Suppressor macrophage treated with lipopolysaccharide for 1 hour (primary cell): ENCODE measurements at regions not wholly inside any gene's neighbourhood (a gene's known extent, or its start where the extent isn't known, plus 50 kb on each side); places are given as distances from the start of the nearest gene placed in this dataset.
"Not testable (repeated sequence)": the region's sequence is repeated elsewhere in the genome, so short reads cannot be mapped to it uniquely, and the experiment has no call there.

Experiments used
- DNase-seq, 3 donors: peaks; one replicate each; pipeline ENCODE4 v3.0.0-alpha.2; 2020 to 2022

DNA sequence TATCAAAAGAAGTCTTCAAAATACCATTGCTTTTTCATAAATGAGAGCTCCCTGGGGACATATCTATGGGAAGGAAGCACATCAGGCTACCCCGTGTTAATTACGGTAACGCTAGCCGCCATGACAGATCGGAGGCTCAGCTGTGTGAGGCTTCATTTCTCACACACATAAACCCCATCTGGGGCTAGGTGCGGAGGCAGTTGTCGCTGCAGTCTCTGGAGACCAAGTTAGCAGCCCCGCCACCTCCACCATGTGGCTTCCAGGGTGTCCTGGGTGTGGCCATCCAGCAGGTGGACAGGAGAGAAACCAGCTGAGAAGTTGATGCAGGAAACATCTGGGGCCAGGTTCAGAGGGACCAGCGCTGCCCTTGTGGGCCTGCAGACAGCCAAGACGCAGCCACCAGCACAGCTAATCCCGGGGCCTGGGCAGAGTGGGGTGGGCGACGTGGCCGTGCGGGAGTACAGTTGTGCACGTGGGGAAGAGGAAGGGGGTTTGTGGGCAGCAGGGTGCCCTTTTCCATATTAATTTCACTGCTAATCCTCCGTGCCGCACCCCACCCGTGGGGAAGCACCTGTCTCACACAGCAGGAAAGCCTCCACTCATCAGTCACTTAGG lies 426.5 kb downstream of the IRX1 start:
- no peak for DNase-seq

DNA sequence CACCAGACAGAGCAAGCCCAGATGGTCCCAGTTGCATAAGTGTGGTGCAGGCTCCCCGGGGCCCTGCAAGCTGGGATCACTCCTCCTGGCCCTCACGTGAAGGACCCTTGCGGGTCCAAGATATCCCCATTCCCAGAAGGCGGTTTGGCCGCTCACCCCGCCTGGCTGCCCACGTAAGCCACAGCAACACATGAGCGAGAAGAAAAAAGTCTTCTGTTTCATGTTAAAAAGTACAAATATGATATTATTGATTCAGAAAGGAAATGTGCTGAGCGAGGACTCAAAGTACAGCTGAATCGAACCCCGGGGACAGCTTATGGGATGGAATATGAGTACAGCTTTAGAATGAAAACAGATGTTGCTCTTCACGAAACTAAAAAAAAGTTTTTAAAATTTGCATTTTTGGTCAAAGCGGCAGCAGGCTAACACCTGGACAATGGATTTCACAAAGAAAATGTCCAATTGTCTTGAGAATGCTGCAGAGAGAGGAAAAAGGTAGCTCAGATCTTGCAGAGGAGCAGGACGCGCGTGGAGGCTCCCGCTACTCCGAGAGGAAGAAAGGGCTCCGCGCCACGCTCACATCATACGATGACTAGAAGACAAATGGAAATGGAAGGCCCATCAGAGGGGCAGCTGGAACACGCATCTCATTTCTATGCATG lies 427.6 kb downstream of the IRX1 start:
- no peak for DNase-seq

DNA sequence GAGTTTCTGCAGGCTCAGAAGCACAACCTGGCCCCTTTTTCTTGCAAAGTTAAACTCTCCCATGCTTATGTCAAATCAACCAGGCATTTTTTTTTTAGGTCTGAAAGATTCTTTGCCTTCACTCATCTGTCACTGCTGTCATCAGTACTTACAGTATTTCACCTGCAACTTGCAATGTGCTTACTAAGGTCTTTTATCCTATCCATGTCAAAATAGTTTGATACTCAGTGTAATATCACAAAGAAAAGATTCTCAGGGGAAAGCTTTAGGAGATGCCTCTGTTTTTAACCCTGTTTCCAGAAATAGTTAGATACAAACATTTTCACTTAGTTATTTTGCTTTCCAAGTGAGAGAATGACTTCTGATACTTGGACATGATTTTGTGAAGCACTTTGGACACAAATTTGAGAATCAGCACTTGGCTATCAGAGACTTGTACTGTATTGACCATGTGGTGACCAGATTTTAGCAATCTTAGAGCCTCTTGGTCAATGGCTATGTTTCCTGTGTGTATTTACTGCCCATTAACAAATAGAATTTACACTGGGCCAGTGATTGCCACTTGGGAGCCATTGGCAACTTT lies 428.2 kb downstream of the IRX1 start:
- DNase-seq, result no peak

DNA sequence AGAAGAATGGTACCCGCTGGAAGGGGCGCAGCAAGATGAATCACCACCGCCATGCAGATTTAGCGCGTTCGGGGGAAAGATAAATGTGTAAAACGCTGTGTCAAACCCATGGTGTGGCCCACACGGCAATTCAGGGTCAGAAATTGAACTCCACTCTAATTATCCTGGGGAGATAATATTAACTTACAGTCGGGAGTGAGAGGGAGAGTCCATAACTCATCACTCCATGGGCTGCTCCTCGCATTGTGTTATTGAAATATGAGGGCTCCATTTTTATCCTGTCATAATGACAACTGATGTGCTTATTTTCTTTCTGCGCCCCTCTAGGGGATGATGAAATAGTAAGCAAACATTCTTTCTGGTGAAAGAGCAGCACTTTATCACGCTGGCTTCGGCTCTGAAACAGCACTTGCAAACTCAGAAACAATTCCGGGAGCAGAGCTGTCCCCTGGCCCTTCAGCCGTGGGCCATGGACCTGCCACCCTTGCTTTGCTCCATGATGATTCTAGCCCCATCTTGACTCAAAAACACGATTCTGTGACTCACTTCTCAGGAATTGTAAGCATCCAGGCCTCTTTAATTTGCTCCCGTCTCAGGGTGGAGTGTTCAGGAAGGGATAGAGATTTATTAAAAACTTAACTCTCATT lies 431.6 kb downstream of the IRX1 start:
- no peak for DNase-seq

DNA sequence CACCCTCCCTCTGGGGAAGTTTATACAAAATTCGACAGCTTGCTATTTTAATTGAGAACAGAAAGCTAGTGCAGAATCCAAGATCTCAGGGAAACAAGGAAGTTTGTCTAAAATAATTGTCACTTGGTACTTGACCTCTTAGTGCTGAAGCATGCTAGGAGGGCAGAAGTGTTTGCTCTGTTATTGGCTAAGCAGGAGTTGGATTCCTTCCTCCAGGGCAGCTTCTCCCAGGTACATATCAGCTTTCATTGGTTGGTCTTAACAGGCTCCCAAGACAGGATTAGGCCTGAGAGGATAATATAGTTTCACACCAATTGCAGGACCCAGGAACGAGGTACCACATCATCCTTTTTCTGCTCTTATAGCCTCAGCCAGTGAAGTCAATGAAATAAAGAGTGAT lies 432.8 kb downstream of the IRX1 start:
- no peak for DNase-seq

DNA sequence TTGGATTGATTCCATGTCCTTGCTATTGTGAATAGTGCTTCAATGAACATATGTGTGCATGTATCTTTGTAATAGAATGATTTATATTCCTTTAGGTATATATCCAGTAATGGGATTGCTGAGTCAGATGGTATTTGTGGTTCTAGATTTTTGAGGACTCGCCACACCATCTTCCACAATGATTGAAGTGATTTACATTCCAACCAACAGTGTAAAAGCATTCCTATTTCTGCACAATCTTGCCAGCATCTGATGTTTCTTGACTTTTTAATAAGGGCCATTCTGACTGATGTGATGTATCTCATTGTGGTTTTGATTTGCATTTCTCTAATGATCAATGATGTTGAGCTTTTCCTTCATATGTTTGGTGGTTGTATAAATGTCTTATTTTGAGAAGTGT lies 437.9 kb downstream of the IRX1 start:
- DNase-seq, result not testable (repeated sequence)

DNA sequence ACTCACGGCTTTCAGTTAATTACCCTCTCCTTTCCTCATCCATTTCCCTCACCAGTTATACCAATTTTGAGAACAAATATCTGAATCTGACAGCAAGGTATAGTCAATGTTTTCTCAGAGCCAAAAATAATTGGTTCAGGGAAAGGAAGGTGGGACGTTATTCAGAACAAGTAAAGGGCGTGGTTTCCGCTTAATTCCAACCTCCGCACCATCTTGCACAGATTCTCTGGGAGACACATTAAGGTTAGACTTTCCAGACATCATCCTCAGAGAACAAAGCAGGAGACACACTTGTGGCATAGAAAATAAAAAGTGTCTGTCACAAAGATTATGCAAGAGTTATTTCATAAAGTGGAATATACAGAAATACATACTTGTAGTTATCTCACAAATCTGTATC lies 441.2 kb downstream of the IRX1 start:
- no peak for DNase-seq

DNA sequence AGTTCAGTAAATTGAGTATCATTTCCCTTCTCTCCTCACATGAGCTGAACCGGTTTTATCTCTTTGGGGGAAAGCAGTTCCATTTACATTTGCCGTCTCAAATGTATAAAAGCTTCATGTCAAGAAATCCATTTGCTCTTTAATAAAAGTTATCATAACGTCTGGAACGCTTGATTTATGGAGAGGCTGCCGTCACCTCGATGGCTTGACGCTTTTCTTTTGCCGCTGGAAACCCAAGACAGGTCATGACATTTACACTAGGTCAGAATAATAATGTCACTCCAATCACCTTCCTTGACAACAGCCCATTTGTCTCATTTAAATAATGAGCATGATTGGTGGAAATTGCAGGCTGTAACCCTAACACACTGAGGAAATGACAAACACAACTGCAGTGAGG lies 443.4 kb downstream of the IRX1 start:
- DNase-seq, result no peak

DNA sequence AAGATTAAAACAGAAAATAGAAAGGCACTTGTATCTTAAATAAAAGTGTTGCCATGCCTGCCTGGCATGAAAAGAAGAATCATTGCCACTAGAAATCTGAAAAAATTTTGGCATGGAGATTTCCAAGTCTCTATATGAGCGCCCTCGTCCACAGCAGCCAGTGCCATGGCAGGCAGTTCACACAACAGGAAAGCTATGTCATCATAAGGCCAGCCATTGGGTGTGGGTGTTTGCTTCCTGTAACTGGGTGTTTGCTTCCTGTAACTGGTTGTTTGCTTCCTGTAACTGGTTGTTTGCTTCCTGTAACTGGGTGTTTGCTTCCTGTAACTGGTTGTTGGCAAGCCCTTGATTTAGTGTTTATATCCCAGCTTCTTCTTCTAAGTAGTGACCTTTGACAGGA lies 446.7 kb downstream of the IRX1 start:
- DNase-seq, result no peak

DNA sequence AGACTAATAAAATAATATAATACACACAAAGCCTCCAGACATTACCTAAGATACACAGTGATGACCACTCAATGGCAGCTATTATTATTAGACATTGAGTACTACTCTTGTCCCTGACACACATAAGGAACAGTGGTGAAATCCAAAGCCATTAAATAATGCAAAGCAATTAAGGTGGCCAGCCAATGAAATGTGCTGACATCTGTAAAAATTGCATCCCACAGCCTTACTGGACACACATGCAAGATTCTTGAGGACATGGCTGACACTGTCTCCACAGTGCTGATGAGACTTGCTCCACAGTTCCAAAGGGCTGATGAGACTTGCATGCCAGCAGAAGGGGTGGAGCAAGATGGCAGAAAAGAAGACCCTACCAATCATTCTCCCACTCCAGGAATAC lies 447.5 kb downstream of the IRX1 start:
- no peak for DNase-seq

DNA sequence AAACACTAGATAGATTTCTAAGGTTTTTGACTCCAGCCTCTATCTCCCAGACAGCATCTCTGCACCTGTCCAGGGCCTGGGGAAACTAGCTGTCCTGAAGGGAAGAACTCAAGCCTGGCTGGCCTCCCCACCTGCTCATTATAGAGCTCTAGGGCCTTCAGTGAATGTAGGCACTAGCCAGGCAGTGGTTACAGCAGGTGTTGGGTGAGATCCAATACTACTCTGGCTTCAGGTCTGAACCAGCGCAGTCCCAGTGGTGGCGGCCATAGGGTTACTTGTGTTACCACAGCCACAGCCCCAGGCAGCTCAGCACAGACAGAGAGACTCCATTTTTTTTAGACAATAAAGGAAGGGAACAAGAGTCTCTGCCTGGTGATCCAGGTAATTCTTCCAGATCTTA lies 449.2 kb downstream of the IRX1 start:
- DNase-seq, result no peak

DNA sequence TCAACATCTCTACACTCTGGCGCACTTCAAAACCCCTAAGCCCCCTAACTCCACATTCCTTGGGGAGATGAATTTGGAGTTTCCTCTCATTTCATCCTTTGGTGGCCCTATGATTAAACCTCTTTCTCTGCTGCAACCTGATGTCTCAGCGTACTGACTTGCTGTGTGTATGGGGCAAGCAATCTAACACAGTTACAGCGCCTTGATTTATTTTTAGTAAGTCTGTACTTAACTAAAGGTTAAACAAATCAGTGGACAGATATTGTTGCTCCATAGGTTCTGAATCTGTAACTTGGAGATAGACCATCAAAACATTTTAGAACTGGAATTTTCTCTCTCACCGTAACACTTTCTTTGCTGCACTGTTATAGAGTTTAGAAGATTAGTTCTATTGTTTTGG lies 452.8 kb downstream of the IRX1 start:
- no peak for DNase-seq

DNA sequence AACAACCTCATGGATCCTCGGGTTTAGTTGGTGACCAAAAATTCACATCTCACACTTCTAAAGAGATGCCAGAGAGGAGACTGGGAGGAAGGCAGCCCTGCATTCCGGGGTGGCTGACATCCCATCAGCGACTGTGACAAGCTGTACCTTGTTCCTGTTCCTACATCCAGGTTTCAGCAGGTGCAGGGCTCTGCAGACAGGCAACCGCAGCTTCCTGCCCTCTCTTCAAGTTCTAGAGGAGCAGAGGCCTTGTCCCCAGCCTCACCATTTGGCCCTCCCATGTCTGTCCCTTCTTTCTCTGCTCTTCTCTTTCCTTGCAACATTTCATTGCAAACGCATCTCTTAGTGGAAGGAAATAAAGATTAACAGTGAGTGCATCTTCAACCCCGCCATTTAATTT lies 454.6 kb downstream of the IRX1 start:
- DNase-seq, result no peak

DNA sequence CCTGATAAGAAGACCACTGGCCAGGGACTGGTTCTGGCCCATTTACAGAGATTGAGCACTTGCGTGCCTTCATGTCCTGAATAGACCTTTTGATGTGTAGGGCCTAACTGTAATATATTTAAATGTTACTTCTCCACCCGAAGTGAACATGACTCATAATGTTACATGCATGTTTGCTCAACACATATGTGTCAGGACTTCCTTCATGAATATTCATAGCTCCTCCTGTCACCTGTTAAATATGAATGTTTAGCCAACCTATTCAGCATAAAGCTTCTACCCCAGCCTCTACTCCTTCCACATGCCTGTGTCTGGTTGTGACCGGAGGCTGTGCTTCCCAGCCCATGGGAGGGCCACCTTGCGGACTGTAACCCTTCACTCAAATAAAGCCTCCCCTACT lies 457.5 kb downstream of the IRX1 start:
- no peak for DNase-seq

DNA sequence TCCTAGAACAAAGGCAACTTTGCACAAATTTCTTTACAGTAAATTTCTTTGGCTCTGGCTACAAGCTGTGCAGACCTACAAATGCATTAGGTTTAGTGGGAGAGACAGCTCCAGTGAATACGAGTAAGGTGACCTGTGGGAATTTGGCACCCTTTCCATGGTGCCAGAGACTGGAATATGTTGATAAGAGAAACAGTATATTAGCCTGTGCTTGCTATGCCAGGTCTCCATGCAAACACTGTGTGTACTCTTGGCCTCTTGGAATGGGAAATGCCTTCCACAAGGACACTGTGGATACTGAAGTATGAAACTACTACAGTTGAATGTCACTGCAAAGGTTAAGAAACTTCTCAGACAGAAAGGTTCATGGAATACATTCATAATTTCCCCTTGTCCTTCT lies 458.5 kb downstream of the IRX1 start:
- no peak for DNase-seq

DNA sequence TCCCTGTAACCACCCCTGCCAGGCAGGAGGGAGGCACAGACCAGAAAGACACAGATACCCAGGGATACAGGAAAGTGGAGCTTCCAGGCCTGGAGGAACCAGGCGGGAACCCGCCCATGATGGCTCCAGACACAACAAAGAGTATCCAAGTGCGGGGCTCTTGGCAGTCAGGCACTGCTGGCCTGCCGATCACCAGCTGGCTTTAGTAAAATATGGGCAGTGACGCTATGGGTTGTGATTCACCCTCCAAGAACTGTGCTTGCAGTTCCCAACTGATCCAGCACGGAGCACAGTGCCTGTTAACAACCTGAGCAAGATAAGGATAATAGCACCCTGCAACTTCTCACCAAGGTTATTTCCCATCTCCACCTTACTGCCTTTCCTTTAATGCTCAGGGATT lies 463.3 kb downstream of the IRX1 start:
- DNase-seq, result no peak

DNA sequence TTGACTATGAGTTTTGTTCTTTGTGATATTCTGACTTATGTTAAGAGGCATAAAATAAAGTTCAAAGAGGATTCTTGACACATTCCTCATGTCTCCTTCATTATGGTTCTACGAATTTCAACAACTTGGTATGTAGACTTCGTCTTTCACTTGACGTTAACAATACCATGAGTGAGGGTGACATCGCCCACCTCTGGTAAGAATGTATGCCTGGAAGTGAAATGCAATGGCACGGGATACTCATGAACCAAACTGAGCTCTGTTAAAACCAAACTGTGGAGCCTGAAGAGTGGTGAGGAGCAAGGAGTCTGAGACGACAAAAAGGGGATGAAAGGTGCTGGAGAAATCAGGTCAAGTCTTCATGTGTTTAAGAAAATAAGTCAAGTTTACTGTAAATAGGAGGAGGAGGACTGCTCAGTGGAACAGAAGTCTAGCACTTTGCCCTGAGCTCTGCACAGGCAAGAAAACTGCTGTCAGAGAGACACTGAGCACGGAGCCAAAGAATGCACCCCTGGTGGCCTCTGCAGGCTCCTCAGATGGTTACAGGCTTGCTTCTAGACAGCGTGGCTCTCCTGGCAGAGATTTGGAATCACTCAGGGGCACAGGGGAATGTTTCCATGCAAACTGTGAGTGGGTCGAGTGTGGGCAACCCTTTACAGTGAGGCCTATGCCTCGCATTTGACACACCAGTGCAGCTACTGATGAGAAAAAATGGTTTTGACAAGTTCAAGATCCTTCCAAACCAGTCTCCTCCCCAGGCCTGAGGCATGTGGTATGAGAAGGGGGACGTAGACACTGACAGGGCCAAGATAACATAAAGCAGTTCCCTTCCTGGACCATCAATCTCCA lies 470.1 kb downstream of the IRX1 start:
- DNase-seq, result no peak

DNA sequence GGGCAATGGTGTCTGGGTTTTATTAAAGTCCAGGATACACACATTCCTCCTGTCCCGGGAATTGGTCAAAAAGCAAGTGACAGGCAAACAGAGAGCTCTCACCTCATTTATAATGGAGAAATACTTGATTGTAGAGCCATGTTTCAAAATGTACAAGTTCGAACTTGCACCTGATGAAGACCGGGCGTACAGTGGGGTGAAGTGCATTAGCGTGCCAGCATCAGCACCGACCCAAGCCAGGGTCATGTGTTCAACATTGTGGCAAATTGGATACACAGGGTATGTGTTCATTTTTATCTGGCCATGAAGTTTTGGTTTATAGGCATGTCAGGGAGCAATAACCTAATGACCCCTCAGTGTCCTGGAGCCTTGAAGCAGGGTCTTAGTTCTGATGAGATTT lies 472.5 kb downstream of the IRX1 start:
- DNase-seq, result no peak

DNA sequence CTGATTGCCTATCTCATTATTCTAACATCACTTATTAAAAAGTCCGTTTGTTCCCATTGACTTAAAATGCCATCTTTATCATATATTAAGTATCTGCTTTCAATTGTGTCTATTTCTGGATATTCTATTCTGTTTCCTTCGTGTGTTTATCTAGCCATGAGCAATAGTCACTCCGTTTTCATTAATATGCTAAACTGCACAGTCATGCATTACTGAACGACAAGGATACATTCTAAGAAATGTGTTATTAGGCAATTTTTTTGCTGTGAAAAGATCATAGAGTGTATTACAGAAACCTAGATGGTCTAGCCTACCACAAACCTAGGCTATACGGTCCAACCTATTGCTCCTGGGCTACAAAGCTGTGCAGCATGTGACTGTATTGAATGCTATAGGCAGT lies 482.9 kb downstream of the IRX1 start:
- DNase-seq, result no peak

DNA sequence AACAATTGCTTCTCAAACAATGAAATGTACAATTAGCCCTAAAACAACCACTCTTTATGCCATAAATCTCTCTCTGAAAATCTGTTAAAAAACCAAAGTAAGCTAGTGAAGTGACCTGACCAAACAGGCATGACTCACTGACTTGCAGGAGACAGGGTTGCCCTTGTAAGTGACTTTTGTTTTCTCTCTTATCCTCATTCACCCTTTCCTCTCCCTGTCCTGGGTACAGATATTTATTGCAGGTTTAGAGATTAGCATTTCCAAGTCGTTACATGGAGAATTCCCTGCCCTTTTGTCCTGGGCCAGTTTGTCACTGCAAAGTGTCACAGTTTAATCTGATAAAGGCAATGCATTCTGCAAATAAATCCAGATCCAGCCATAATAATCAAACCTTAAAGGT lies 484.2 kb downstream of the IRX1 start:
- no peak for DNase-seq

DNA sequence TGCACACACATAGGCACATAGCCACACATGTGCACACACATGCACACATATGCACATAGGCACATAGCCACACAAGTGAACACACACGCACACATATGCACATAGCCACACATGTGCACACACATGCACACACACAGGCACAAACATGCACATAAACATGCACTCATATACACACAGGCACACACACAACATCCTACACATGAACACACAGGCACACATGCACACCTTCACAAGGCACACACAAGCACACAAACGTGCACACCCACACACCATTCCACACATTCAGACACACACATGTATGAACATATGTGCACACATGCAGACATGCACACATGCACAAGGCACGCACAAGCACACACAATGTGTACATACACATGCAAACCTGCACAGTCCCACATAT lies 484.7 kb downstream of the IRX1 start:
- DNase-seq, result no peak

DNA sequence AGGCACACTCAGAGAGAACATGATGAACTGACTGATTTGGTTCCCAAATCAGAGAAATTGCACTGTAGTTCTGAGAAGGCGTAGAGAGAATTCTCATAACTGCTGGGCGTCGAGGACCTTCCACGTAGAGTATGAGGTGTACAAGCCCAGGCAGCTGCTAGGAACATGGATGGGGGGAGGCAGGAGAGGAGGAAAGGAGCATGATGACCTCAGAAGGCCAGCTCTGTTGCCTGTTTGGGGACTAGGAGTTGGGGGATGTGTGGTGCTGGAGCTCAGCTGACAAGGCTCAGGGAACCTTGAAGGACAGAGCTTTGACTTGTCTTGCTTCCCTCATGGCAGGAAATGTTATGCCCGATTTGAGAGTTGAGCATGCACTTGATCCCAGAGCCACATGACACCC lies 485.4 kb downstream of the IRX1 start:
- DNase-seq, result no peak

DNA sequence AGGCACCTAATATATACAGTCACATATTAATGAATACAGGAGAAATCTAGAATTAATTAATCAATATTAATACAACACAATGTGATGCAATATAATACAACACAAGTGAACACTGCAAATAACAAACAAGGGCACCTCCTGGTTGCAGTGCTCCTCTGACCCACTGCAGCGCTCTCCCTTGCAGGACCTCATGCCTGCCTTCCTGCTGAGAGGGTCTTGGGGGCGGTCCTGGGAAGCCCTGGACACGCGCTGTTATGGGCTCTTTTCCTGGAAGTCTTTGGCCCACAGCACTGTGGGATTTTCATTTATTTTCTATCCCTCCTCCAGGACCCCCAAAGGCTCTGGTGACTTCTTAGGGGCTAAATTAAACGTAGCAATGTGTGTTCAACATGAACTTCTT lies 485.8 kb downstream of the IRX1 start:
- DNase-seq, result no peak
